ENCODE measurements at regions not wholly inside any gene's neighbourhood (a gene's known extent, or its start where the extent isn't known, plus 50 kb on each side); places are given as distances from the start of the nearest gene placed in this dataset.

DNA sequence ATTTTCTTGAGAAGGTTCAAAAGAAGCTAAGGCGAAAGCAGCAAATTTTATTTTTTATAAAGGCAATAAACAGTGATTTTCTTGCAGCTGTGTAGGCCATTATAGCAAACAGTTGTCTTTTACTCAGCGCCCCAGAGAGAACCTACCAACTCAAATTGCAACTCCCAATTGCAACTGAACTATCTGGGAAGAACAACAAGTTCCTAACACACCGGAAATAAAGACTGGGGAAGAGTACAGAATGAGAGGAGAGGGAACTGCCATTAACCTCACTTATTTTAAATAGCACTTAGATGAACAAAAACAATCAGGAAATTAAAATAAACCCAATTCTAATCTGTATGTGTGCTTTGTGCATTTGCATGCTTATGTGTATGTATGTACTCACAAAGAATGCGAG, 171.1 kb downstream of the KCTD12 start:
- no peaks in the 10 kb centered on the region for H3K27me3 Mint-ChIP-seq (ENCODE audit: low read depth)
- no peaks in the 10 kb centered on the region for H3K36me3 Mint-ChIP-seq (ENCODE audit: low read depth)
- H3K4me3 Mint-ChIP-seq (ENCODE audit: low read depth) = no peak overlapping the region
- DNase-seq (ENCODE audit: low spot score) = no peak
- no peak overlapping the region for H3K27ac Mint-ChIP-seq
- intact Hi-C loops (cut with micrococcal nuclease) = no loop called here
- H3K4me1 Mint-ChIP-seq (ENCODE audit: low read depth) = no peaks in the 10 kb centered on the region
- H3K9me3 Mint-ChIP-seq = no peaks in the 10 kb centered on the region

DNA sequence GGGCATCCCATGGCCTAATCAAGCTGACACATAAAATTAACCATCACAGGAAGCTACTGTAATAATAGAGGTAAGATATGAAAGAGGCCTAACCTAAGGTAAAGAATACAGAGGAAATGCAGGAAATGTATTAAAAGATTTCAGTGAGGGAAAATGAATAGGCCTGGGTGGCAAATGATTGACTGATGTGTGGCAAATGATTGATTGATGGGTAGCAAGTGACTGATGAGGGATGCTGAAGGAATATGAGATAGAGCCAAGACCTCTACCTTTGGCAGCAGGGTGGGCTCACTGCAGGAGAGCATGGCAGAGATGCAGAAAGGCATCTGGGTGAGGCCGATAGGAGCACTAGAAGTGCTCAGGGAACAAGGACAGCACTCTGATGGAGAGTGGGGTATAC, 172.9 kb downstream of the KCTD12 start:
- Mint-ChIP-seq H3K9me3 (no peaks in the 10 kb centered on the region), H3K27ac (no peak overlapping the region), H3K27me3 (ENCODE audit: low read depth) (no peaks in the 10 kb centered on the region), H3K4me1 (ENCODE audit: low read depth) (no peaks in the 10 kb centered on the region), H3K36me3 (ENCODE audit: low read depth) (no peaks in the 10 kb centered on the region), H3K4me3 (ENCODE audit: low read depth) (no peak overlapping the region)
- DNase-seq (ENCODE audit: low spot score) = no peak
- intact Hi-C loops (cut with micrococcal nuclease) = no loop called here

DNA sequence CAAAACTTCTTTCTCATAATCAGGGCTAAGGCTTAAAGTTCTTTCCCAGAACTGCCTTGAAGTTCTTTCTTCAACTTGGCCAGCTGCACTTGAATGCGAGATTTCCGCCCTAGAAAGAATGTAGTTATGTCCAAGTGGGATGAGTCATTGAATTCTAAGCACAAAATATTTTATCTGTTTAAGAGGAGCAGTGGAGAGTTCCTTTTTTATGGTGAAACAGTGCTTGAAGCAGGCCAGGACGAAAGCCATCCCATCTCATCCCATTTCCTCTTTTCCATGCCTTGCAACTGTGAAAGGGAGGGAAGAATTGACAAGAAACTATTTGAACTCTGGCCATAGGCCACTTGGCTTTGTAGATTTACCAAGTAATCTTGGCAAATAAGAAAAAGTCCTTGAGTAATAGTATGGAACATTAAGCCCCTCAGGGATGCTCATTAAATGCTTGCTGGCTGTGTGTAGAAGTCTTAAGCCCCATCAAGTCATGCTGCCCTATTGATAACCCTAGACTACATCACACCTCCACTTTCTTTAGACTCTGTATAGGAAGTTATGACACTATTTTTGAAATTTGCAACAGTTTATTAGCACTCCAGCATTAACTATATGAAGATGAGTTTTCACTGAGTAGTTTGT, 174.5 kb downstream of the KCTD12 start:
- intact Hi-C loops (cut with micrococcal nuclease) = no loop called here
- no peak for DNase-seq (ENCODE audit: low spot score)
- Mint-ChIP-seq H3K9me3 (no peaks in the 10 kb centered on the region), H3K4me3 (ENCODE audit: low read depth) (no peak overlapping the region), H3K27me3 (ENCODE audit: low read depth) (no peaks in the 10 kb centered on the region), H3K36me3 (ENCODE audit: low read depth) (no peaks in the 10 kb centered on the region), H3K27ac (no peak overlapping the region), H3K4me1 (ENCODE audit: low read depth) (no peaks in the 10 kb centered on the region)

DNA sequence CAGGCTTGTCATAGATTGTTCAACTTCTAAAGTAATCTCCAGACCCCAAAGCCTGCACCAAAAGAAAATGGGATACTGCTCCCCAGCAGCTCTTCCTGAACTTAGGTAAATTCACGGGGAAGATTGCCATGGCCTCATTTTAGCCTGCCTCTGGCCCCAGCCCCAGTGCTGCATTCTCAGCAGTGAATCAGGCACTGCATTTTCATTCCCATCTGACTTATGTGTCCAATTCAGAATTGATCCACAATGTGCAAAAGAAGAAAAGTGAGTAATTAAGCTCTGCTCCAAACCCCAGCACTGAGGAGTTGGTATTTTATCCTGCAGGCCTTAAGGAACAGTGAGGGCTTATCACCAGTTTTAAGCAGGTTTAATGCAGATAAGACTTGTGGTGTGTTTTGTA, 176.4 kb downstream of the KCTD12 start:
- Mint-ChIP-seq H3K27me3 (ENCODE audit: low read depth) (no peaks in the 10 kb centered on the region), H3K4me3 (ENCODE audit: low read depth) (no peak overlapping the region), H3K27ac (no peak overlapping the region), H3K9me3 (no peaks in the 10 kb centered on the region), H3K36me3 (ENCODE audit: low read depth) (no peaks in the 10 kb centered on the region), H3K4me1 (ENCODE audit: low read depth) (no peaks in the 10 kb centered on the region)
- DNase-seq (ENCODE audit: low spot score) = no peak
- intact Hi-C loops (cut with micrococcal nuclease) = no loop called here

DNA sequence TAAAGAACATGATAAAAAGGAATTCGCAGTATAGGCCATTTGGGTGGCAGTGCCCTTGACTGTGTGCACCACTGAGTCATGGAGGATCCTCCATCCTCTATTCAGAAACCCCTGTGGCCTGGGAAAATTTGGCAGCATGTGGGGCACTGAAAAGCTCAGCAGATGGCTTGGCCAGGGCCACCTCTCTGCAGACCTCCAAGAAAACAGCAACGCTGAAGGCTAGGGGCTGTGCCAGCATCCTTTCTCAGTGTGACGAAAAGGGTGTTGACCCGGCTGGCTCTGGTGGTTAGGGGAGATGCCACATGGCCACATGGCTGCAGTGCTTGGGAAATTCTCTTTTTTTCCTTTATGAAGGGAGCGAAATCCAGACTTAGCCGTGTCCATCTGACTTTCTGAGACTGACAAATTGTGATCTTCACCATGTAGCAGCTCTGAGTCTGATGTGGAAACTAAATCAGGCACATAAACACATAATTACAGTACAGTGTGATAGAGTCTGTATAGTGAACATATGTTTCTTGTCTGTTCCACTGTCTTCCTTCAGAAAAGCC, 178.0 kb downstream of the KCTD12 start:
- Mint-ChIP-seq H3K4me3 (ENCODE audit: low read depth) (no peak overlapping the region), H3K36me3 (ENCODE audit: low read depth) (no peaks in the 10 kb centered on the region), H3K27ac (no peak overlapping the region), H3K27me3 (ENCODE audit: low read depth) (no peaks in the 10 kb centered on the region), H3K4me1 (ENCODE audit: low read depth) (no peaks in the 10 kb centered on the region), H3K9me3 (no peaks in the 10 kb centered on the region)
- intact Hi-C loops (cut with micrococcal nuclease) = no loop called here
- DNase-seq (ENCODE audit: low spot score) = no peak

DNA sequence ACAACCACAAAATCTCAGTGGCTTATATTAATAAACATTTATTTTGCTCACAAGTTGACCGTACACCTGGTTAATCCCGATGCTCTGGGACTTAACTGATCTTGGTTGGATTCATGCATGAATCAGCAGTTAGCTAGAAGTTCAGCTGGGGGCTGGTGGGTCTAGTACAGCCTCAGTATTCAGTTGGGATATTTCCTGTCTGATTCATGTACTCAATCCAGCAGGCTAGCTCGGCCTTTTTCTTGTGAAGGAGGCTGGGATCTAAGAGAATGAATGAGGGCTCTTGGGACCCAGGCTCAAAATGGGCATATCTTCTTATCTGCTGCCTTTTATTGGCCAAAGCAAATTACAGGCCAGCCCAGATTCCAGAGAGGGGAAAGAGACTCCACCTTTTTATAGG, 178.8 kb downstream of the KCTD12 start:
- intact Hi-C loops (cut with micrococcal nuclease) = no loop called here
- Mint-ChIP-seq H3K27ac (no peak overlapping the region), H3K27me3 (ENCODE audit: low read depth) (no peaks in the 10 kb centered on the region)

DNA sequence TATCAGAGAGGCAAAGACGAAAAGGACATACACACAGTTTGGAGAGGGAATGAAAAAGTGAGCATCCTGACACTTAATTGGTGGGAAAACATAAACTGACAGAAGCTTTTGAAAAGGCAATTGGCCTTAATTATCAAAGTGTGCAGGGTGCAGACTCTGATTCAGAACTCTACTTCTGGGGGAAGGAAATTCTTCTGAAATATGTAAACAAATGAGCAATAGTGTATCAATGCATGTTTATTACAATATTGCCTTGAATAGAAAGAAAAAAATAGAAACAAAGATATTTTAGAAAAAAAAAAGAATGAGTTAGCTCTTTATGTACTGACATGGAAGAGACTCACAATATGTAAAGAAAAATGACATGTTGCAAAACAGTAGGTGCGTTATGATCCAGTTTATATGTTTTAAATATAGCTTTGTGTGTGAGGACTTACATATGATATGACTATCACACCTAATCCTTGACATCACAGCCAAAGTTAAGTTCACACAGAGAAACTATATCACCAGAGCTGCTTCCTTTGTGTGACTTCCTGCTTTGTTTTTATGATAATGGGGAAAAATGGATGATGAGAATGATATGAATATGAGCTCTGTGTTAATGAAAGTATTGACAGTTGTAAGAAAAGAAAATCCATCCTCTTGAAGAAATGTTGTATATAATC, 182.4 kb downstream of the KCTD12 start:
- intact Hi-C loops (cut with micrococcal nuclease) = no loop called here
- no peak for DNase-seq (ENCODE audit: low spot score)
- no peaks in the 10 kb centered on the region for H3K9me3 Mint-ChIP-seq
- H3K36me3 Mint-ChIP-seq (ENCODE audit: low read depth) = no peaks in the 10 kb centered on the region
- no peaks in the 10 kb centered on the region for H3K4me1 Mint-ChIP-seq (ENCODE audit: low read depth)
- peaks cover 1% of the 10 kb centered on the region for H3K27me3 Mint-ChIP-seq (ENCODE audit: low read depth)
- H3K4me3 Mint-ChIP-seq (ENCODE audit: low read depth) = no peak overlapping the region
- H3K27ac Mint-ChIP-seq = no peak overlapping the region

More for the DNA sequence above, 178.8 kb downstream of the KCTD12 start:
- Mint-ChIP-seq H3K36me3 (ENCODE audit: low read depth) (no peaks in the 10 kb centered on the region), H3K9me3 (no peaks in the 10 kb centered on the region), H3K4me1 (ENCODE audit: low read depth) (no peaks in the 10 kb centered on the region), H3K4me3 (ENCODE audit: low read depth) (no peak overlapping the region)
- no peak for DNase-seq (ENCODE audit: low spot score)

DNA sequence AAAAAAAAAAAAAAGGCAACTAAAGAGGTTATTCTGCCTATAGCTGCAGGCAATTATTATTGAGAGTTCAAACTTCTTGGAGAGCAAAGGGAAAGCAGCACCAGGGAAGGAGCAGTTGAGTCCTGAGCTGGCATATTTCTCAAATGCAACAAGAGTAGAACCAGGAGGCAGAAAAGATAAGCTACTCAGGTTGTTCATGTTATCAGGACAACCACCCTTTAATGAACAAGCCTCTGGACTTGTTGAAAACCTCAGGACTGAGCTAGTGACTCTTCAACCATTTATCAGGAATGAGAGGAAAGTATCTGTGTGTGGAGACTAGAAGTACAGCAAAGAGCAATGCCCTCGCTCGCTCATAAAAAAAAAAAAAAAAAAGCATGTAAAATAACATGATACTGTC, 183.0 kb downstream of the KCTD12 start:
- intact Hi-C loops (cut with micrococcal nuclease) = no loop called here
- H3K27me3 Mint-ChIP-seq (ENCODE audit: low read depth) = peaks cover 1% of the 10 kb centered on the region
- H3K4me1 Mint-ChIP-seq (ENCODE audit: low read depth) = no peaks in the 10 kb centered on the region
- DNase-seq (ENCODE audit: low spot score) = no peak
- H3K27ac Mint-ChIP-seq = no peak overlapping the region
- H3K4me3 Mint-ChIP-seq (ENCODE audit: low read depth) = no peak overlapping the region
- no peaks in the 10 kb centered on the region for H3K36me3 Mint-ChIP-seq (ENCODE audit: low read depth)
- no peaks in the 10 kb centered on the region for H3K9me3 Mint-ChIP-seq

DNA sequence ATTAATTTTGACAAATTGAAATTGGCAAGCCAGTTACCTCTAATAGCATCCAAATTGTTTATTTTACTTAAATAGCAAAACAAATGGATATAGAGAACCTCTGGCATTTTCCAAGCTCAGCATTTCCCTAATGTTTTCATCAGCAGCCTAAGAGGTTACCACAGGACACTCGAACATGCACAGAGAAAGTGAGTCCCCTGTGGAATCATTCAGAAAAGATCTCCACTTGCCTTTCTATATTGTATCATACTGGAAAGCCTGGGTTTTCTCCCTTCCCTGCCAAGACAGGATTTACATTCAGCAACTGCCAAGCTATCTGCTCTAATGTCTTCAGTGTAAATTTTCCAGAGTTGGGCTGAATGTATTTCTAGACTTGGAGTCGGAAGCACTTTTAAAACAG, 188.9 kb downstream of the KCTD12 start:
- Mint-ChIP-seq H3K27ac (no peak overlapping the region), H3K4me3 (ENCODE audit: low read depth) (no peak overlapping the region), H3K36me3 (ENCODE audit: low read depth) (no peaks in the 10 kb centered on the region), H3K27me3 (ENCODE audit: low read depth) (peaks cover 1% of the 10 kb centered on the region), H3K9me3 (no peaks in the 10 kb centered on the region), H3K4me1 (ENCODE audit: low read depth) (no peaks in the 10 kb centered on the region)
- intact Hi-C loops (cut with micrococcal nuclease) = no loop called here
- DNase-seq (ENCODE audit: low spot score) = no peak

DNA sequence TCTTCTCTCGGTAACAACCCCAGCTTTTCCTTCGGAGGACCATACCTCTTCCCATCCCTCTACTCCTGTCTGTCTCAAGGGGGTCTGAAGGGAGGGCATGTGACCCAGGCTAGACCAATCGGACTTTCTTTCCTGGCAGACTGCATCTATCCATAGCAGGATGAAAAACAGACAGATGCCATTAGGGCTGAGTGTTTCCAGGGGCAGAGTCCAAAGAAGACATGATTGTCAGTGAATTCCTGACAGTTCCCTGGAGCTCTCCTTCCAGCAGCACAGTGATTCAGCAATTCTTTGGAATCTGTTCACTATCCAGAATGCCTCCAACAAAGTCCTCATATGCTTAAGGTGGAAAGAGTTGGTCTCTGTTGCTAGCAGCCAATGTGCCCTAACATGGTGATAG, 189.8 kb downstream of the KCTD12 start:
- no peak overlapping the region for H3K4me3 Mint-ChIP-seq (ENCODE audit: low read depth)
- intact Hi-C loops (cut with micrococcal nuclease) = no loop called here

DNA sequence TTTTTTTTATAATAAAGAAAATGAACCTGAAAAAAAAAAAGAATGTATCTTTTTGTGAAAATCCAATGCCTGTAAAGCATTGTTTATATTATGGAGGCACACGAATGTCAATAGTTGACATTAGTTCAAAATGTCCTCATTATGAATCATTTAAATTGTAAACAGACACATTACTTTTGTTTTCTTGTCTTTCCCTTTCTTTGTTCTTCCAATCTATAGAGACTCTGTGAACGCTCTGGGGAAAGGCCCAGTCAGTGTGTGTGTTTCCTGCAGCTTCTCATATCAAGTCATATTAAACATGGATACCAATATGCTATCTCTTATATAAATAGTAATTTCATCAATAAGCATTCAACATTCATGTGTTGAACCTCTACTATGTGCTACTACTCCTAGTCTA, 193.1 kb downstream of the KCTD12 start:
- H3K4me1 Mint-ChIP-seq (ENCODE audit: low read depth) = peaks cover 2% of the 10 kb centered on the region
- no peaks in the 10 kb centered on the region for H3K27me3 Mint-ChIP-seq (ENCODE audit: low read depth)
- H3K9me3 Mint-ChIP-seq = no peaks in the 10 kb centered on the region
- H3K27ac Mint-ChIP-seq = no peak overlapping the region
- no peak overlapping the region for H3K4me3 Mint-ChIP-seq (ENCODE audit: low read depth)
- no peaks in the 10 kb centered on the region for H3K36me3 Mint-ChIP-seq (ENCODE audit: low read depth)
- DNase-seq (ENCODE audit: low spot score) = no peak
- intact Hi-C loops (cut with micrococcal nuclease) = no loop called here

More for the DNA sequence above, 189.8 kb downstream of the KCTD12 start:
- DNase-seq (ENCODE audit: low spot score) = no peak
- no peaks in the 10 kb centered on the region for H3K9me3 Mint-ChIP-seq
- H3K27ac Mint-ChIP-seq = no peak overlapping the region
- no peaks in the 10 kb centered on the region for H3K4me1 Mint-ChIP-seq (ENCODE audit: low read depth)
- H3K27me3 Mint-ChIP-seq (ENCODE audit: low read depth) = peaks cover 1% of the 10 kb centered on the region
- no peaks in the 10 kb centered on the region for H3K36me3 Mint-ChIP-seq (ENCODE audit: low read depth)

DNA sequence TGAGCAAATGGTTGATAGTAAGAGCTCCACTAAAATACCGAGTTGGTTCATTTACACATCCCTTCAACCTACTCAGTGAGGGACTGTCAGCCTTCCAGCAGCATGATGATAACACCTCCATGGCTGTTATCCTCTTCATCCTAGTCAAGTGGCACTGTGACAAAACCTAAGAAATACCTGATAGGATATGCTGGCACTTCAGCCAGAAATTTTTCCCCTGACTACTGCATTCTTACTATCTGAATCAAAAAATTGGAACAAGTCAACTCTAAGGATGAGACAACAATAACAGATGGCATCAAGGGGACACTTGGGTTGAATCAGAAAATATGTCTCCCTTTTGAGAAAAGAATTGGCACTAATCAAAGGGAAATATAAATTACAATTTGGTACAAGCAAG, 193.9 kb downstream of the KCTD12 start:
- Mint-ChIP-seq H3K4me3 (ENCODE audit: low read depth) (no peak overlapping the region), H3K27me3 (ENCODE audit: low read depth) (no peaks in the 10 kb centered on the region), H3K27ac (no peak overlapping the region), H3K36me3 (ENCODE audit: low read depth) (no peaks in the 10 kb centered on the region), H3K9me3 (no peaks in the 10 kb centered on the region), H3K4me1 (ENCODE audit: low read depth) (peaks cover 6% of the 10 kb centered on the region)
- no peak for DNase-seq (ENCODE audit: low spot score)
- intact Hi-C loops (cut with micrococcal nuclease) = no loop called here

DNA sequence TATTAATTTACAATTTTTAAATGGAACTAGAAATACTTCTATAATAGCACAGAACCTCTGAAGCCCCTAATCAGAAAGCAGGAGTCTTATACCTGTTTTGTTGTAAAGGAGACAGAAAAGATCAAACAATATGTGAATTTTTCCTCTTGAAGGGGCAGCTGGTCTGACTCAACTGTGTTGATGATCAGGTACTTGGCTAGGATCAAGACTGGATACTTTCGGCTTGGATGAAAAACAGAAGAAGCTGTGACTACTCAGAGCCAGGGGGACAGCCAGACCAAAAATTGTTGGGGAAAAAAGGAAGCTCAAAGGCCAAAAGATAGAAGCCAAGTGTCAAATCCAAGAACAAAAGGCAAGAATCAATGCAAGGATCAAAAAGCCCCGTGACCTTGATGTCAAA, 195.6 kb downstream of the KCTD12 start:
- H3K36me3 Mint-ChIP-seq (ENCODE audit: low read depth) = no peaks in the 10 kb centered on the region
- no peaks in the 10 kb centered on the region for H3K9me3 Mint-ChIP-seq
- H3K27ac Mint-ChIP-seq = no peak overlapping the region
- peaks cover 6% of the 10 kb centered on the region for H3K4me1 Mint-ChIP-seq (ENCODE audit: low read depth)
- no peak overlapping the region for H3K4me3 Mint-ChIP-seq (ENCODE audit: low read depth)
- intact Hi-C loops (cut with micrococcal nuclease) = no loop called here
- H3K27me3 Mint-ChIP-seq (ENCODE audit: low read depth) = no peaks in the 10 kb centered on the region
- no peak for DNase-seq (ENCODE audit: low spot score)

Data from activated T-helper 2 cell treated with anti-CD3 and anti-CD28 coated beads, Interferon-gamma antibody, Interleukin-2, Interleukin-4, amounts not matched to agents 10 μg/mL and 5 μg/mL and 100 μg/mL, durations not matched to agents 14 hours and 24 hours and 36 hours (primary cell).